ENCODE measurements at regions not wholly inside any gene's neighbourhood (a gene's known extent, or its start where the extent isn't known, plus 50 kb on each side); places are given as distances from the start of the nearest gene placed in this dataset.

GRCh38 chr15:29448320-29448719, 178.7 kb upstream of the NSMCE3 start:
- no peaks in the 10 kb centered on the region for H3K79me1 ChIP-seq (ENCODE audit: insufficient read depth, low read depth, low read length, poor library complexity, severe bottlenecking)

More at GRCh38 chr15:29448320-29448719, 178.7 kb upstream of the NSMCE3 start:
- Mint-ChIP-seq H3K36me3 (ENCODE audit: insufficient read depth in 1 of 3, low read depth in 3 of 3) (no peaks in the 10 kb centered on the region), H3K27me3 (ENCODE audit: low read depth) (no peaks in the 10 kb centered on the region; the same call in 1 of the 2 replicates), H3K4me3 (no peak overlapping the region), H3K9me3 (no peaks in the 10 kb centered on the region), H3K4me1 (peaks cover 14 to 18% of the 10 kb centered on the region in 2 experiments), H3K27ac (no peak overlapping the region)
- WGBS (ENCODE audit: extremely low coverage, insufficient read length, low lambda C conversion rate): no CpG with 5 or more reads among the region's 4 CpGs
- no peaks in the 10 kb centered on the region for H3K79me2 ChIP-seq (ENCODE audit: insufficient read depth, low read length)
- H2AK5ac ChIP-seq (ENCODE audit: insufficient read length, low read length): no peak overlapping the region
- H2BK120ac ChIP-seq (ENCODE audit: low read depth, low read length, poor library complexity, severe bottlenecking): no peak overlapping the region
- no peak overlapping the region for H2BK5ac ChIP-seq (ENCODE audit: insufficient read length, low read length)
- no peak overlapping the region for H2BK12ac ChIP-seq (ENCODE audit: insufficient read length, low read depth, low read length)
- no peak for TF ChIP-seq CTCF (conservative IDR thresholded peaks at IDR 0.05)
- no peak overlapping the region for H3K18ac ChIP-seq (ENCODE audit: insufficient read length, low read depth, low read length)
- H3K4ac ChIP-seq (ENCODE audit: low read depth, low read length): no peak overlapping the region
- no peak overlapping the region for H3K23ac ChIP-seq (ENCODE audit: insufficient read length, low read depth, low read length)
- no peak overlapping the region for H3T11ph ChIP-seq (ENCODE audit: low read length)
- peaks cover 3% of the 10 kb centered on the region; the same call in 1 of the 2 replicates for H3K4me1 ChIP-seq (ENCODE audit: insufficient read depth, low read length)
- no peak overlapping the region for H3K4me2 ChIP-seq (ENCODE audit: insufficient read depth, insufficient read length, low read length)
- DNase-seq: no peak
- no peak overlapping the region for H2AFZ ChIP-seq (ENCODE audit: low read length)
- H4K20me1 ChIP-seq (ENCODE audit: control insufficient read depth, insufficient read depth, insufficient read length): no peaks in the 10 kb centered on the region
- no peak overlapping the region for H3K14ac ChIP-seq (ENCODE audit: insufficient read depth, low read length)
- no peak overlapping the region for H2BK15ac ChIP-seq (ENCODE audit: low read depth, low read length)
- no peak overlapping the region for H4K91ac ChIP-seq (ENCODE audit: insufficient read length, low read depth, low read length)
- H2BK20ac ChIP-seq (ENCODE audit: low read depth, low read length, poor library complexity, severe bottlenecking): no peak overlapping the region
- no peak overlapping the region for H4K8ac ChIP-seq (replicated peaks; ENCODE audit: insufficient read length, low read depth, low read length)
- H3K23me2 ChIP-seq (ENCODE audit: insufficient read length, low read depth, low read length, poor library complexity, severe bottlenecking): no peaks in the 10 kb centered on the region
- no peak overlapping the region for H3K9ac ChIP-seq (ENCODE audit: extremely low read depth, insufficient read length, low read length)
- H3K56ac ChIP-seq (ENCODE audit: insufficient read length, low read depth, low read length): no peak overlapping the region
- no peaks in the 10 kb centered on the region for H3K27me3 ChIP-seq (ENCODE audit: insufficient read depth, low read length)
- H4K5ac ChIP-seq (ENCODE audit: insufficient read length, low read depth, low read length): no peak overlapping the region
- H3K9me3 ChIP-seq (ENCODE audit: control insufficient read depth, low read depth, low read length): no peaks in the 10 kb centered on the region
- no peak overlapping the region for H3K27ac ChIP-seq (ENCODE audit: insufficient read length, low read depth, low read length)

Data from H9 (cell line).